ENCODE measurements at regions not wholly inside any gene's neighbourhood (a gene's known extent, or its start where the extent isn't known, plus 50 kb on each side); places are given as distances from the start of the nearest gene placed in this dataset.

DNA sequence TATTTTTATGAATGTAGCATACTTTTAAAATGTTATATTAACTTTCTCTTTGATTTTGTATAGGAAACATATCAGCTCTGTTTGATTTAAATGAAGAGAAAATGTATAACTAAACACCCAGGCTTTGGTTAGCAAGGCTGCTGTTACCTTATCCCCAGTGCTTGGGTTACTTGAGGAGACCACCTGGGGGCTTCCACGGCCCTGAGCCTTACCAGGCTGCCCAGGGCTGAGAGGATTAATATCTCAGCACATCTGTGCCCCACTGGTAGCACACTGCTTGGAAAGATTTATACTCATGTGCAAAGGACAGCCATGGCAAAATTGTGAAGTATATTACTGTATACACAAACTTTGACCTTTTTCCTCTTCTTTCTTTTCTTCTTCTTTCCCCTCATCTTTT is 752.9 kb downstream of the RAPGEF2 start:
- Histone ChIP-seq H3K27ac (ENCODE audit: low read depth, low read length, poor library complexity, severe bottlenecking) (no peak overlapping the region), H3K4me1 (ENCODE audit: insufficient read depth, low read length, poor library complexity, severe bottlenecking) (no peaks in the 10 kb centered on the region), H3K27me3 (replicated peaks; ENCODE audit: insufficient read depth, low read depth, low read length, poor library complexity) (no peaks in the 10 kb centered on the region), H3K9me3 (ENCODE audit: low read depth, low read length, poor library complexity, severe bottlenecking) (no peaks in the 10 kb centered on the region), H3K4me3 (ENCODE audit: low read depth, low read length, poor library complexity, severe bottlenecking) (no peak overlapping the region), H3K36me3 (ENCODE audit: insufficient read depth, low read length, poor library complexity, severe bottlenecking) (no peaks in the 10 kb centered on the region)
- intact Hi-C loops (cut with micrococcal nuclease; ENCODE audit: unreplicated experiment): no loop called here
- no peak for DNase-seq (ENCODE audit: low spot score)
- ChIA-PET CTCF (no interaction called here), POLR2A (ENCODE audit: low non-redundant PET) (no interaction called here)
- TF ChIP-seq CTCF (conservative IDR thresholded peaks at IDR 0.05; ENCODE audit: low read depth, low read length): no peak
- no peak for TF ChIP-seq EZH2 (IDR thresholded peaks at IDR 0.05; ENCODE audit: borderline replicate concordance, low read depth, low read length, poor library complexity, severe bottlenecking)
- no TSS peak for BruUV-seq (replicated peaks)

DNA sequence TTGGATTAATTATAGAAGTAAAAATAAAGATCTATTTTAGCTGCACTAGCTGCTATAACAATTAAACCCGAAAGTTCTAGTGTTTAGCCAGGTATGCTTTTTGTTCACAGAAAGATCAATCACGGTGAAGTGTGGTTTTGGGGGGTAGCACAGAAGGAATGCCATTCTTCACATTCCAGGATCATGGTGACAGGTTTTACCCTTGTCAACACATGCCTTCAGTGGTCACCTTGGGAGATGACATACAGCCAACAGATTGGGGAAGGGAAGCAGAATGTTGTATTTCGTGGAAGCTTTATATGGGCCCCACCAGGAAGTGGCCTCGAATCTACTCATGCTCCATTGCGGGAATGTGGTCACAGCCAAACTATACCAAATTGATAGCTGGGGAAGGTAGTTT is 753.6 kb downstream of the RAPGEF2 start:
- Histone ChIP-seq H3K9me3 (ENCODE audit: low read depth, low read length, poor library complexity, severe bottlenecking) (no peaks in the 10 kb centered on the region), H3K27ac (ENCODE audit: low read depth, low read length, poor library complexity, severe bottlenecking) (no peak overlapping the region), H3K4me3 (ENCODE audit: low read depth, low read length, poor library complexity, severe bottlenecking) (no peak overlapping the region), H3K27me3 (replicated peaks; ENCODE audit: insufficient read depth, low read depth, low read length, poor library complexity) (no peaks in the 10 kb centered on the region), H3K4me1 (ENCODE audit: insufficient read depth, low read length, poor library complexity, severe bottlenecking) (no peaks in the 10 kb centered on the region), H3K36me3 (ENCODE audit: insufficient read depth, low read length, poor library complexity, severe bottlenecking) (no peaks in the 10 kb centered on the region)
- CTCF ChIA-PET: no interaction called here
- TF ChIP-seq CTCF (conservative IDR thresholded peaks at IDR 0.05; ENCODE audit: low read depth, low read length) (no peak), EZH2 (IDR thresholded peaks at IDR 0.05; ENCODE audit: borderline replicate concordance, low read depth, low read length, poor library complexity, severe bottlenecking) (no peak)
- no TSS peak for BruUV-seq (replicated peaks)
- no peak for DNase-seq (ENCODE audit: low spot score)
- POLR2A ChIA-PET (ENCODE audit: low non-redundant PET): no interaction called here
- intact Hi-C loops (cut with micrococcal nuclease; ENCODE audit: unreplicated experiment): no loop called here

DNA sequence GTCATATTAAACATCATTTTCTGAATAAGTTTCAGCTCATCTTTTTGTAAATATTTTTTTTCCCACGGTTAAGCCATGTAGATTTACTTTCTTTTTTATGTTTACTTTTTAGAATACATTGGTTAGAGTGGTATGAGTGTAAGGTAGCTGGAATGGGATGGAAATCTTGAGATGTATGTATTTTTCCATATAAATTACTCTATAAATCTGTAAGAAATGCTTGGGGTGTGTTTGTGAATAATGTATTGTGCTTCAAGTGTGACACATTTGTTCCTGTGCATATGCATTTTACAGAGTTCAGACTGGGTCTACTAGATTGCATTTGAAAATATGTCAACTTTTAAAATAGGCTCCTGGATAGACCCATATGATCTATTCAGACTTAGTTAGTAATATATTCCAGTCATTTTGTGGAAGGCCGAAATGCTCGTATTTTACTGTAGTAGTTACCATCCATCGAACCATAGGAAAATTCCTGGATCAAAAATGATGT is 756.8 kb downstream of the RAPGEF2 start:
- CTCF ChIA-PET: no interaction called here
- no peak overlapping the region for H3K27ac ChIP-seq (ENCODE audit: low read depth, low read length, poor library complexity, severe bottlenecking)
- no peak overlapping the region for H3K4me3 ChIP-seq (ENCODE audit: low read depth, low read length, poor library complexity, severe bottlenecking)
- H3K9me3 ChIP-seq (ENCODE audit: low read depth, low read length, poor library complexity, severe bottlenecking): no peaks in the 10 kb centered on the region
- H3K27me3 ChIP-seq (replicated peaks; ENCODE audit: insufficient read depth, low read depth, low read length, poor library complexity): no peaks in the 10 kb centered on the region
- no peaks in the 10 kb centered on the region for H3K4me1 ChIP-seq (ENCODE audit: insufficient read depth, low read length, poor library complexity, severe bottlenecking)
- no peaks in the 10 kb centered on the region for H3K36me3 ChIP-seq (ENCODE audit: insufficient read depth, low read length, poor library complexity, severe bottlenecking)
- no TSS peak for BruUV-seq (replicated peaks)
- intact Hi-C loops (cut with micrococcal nuclease; ENCODE audit: unreplicated experiment): no loop called here
- no peak for DNase-seq (ENCODE audit: low spot score)
- no peak for TF ChIP-seq EZH2 (IDR thresholded peaks at IDR 0.05; ENCODE audit: borderline replicate concordance, low read depth, low read length, poor library complexity, severe bottlenecking)
- no peak for TF ChIP-seq CTCF (conservative IDR thresholded peaks at IDR 0.05; ENCODE audit: low read depth, low read length)
- POLR2A ChIA-PET (ENCODE audit: low non-redundant PET): no interaction called here

Measured in A673 (cell line).